WTC11 (cell line): ENCODE measurements at regions not wholly inside any gene's neighbourhood (a gene's known extent, or its start where the extent isn't known, plus 50 kb on each side); places are given as distances from the start of the nearest gene placed in this dataset.
"Not testable (repeated sequence)": the region's sequence is repeated elsewhere in the genome, so short reads cannot be mapped to it uniquely, and the experiment has no call there.

ENCODE experiments used
- ATAC-seq: fragments of 200-7000 bp; cut with Tn5 transposase; 2 replicates; pipeline ENCODE4 v1.10.0; 2021; ENCODE audit warnings: mild to moderate bottlenecking, moderate library complexity
- CTCF ChIA-PET: fragments of 300-600 bp; sonication (Branson Sonifier 250); formaldehyde crosslinking; loops from one replicate; lab custom pipeline; 2021; ENCODE audit warnings: antibody characterized with exemption; lab: Charles Lee
- POLR2A ChIA-PET: fragments of 350-600 bp; sonication (Branson Sonifier 250); formaldehyde crosslinking; loops from one replicate; lab custom pipeline; 2021; ENCODE audit warnings: antibody characterized with exemption; lab: Charles Lee
- DNase-seq: peaks from one replicate; pipeline ENCODE4 v3.0.0; 2021; ENCODE audit warnings: low spot score
- H3K27ac Mint-ChIP-seq: 2 replicates; pipeline ENCODE4 v1.8.0; 2021; ENCODE audit warnings: mixed read lengths
- H3K27me3 Mint-ChIP-seq: 2 replicates; pipeline ENCODE4 v1.8.0; 2021; ENCODE audit warnings: low read depth, mild to moderate bottlenecking, moderate library complexity, mixed read lengths
- H3K36me3 Mint-ChIP-seq: 2 replicates; pipeline ENCODE4 v1.8.0; 2021; ENCODE audit warnings: mixed read lengths
- H3K4me1 Mint-ChIP-seq: 2 replicates; pipeline ENCODE4 v1.8.0; 2022; ENCODE audit warnings: mixed read lengths
- H3K4me3 Mint-ChIP-seq: 2 replicates; pipeline ENCODE4 v1.8.0; 2021; ENCODE audit warnings: mild to moderate bottlenecking, moderate library complexity, mixed read lengths
- H3K9me3 Mint-ChIP-seq: 2 replicates; pipeline ENCODE4 v1.8.0; 2021; ENCODE audit warnings: mixed read lengths
- ARID4B ChIP-seq: sonication (generic); formaldehyde crosslinking; IDR thresholded peaks from 2 replicates; pipeline ENCODE4 v1.8.0; 2023; ENCODE audit warnings: missing genetic modification reagents, mild to moderate bottlenecking, borderline replicate concordance
- E2F4 ChIP-seq: sonication (generic); formaldehyde crosslinking; IDR thresholded peaks from 2 replicates; pipeline ENCODE4 v1.8.1; 2022; ENCODE audit warnings: low read depth, mild to moderate bottlenecking, moderate library complexity, missing genetic modification reagents, borderline replicate concordance
- FOXP4 ChIP-seq: sonication (generic); formaldehyde crosslinking; IDR thresholded peaks from 2 replicates; pipeline ENCODE4 v1.8.0; 2022; ENCODE audit warnings: mild to moderate bottlenecking, missing genetic modification reagents
- IRF1 ChIP-seq: sonication (generic); formaldehyde crosslinking; IDR thresholded peaks from 2 replicates; pipeline ENCODE4 v1.8.0; 2023; ENCODE audit warnings: missing genetic modification reagents
- IRF2 ChIP-seq: sonication (generic); formaldehyde crosslinking; IDR thresholded peaks from 2 replicates; pipeline ENCODE4 v1.8.0; 2022; ENCODE audit warnings: low read depth, missing genetic modification reagents, borderline replicate concordance
- JAZF1 ChIP-seq: fragments of 250-450 bp; sonication (Bioruptor Pico); IDR thresholded peaks from 2 replicates; pipeline ENCODE4 v1.9.0; 2021; ENCODE audit warnings: moderate library complexity, mild to moderate bottlenecking, inconsistent platforms
- JUN ChIP-seq: sonication (generic); formaldehyde crosslinking; IDR thresholded peaks from 2 replicates; pipeline ENCODE4 v1.8.0; 2023; ENCODE audit warnings: mild to moderate bottlenecking, missing genetic modification reagents
- KAT7 ChIP-seq: sonication (generic); formaldehyde crosslinking; IDR thresholded peaks from 2 replicates; pipeline ENCODE4 v1.8.1; 2023; ENCODE audit warnings: missing genetic modification reagents, mild to moderate bottlenecking, borderline replicate concordance
- MXD4 ChIP-seq: fragments of 250-450 bp; sonication (Bioruptor Pico); IDR thresholded peaks from 2 replicates; pipeline ENCODE4 v1.8.0; 2021; ENCODE audit warnings: mild to moderate bottlenecking, moderate library complexity, borderline replicate concordance
- PRRX2 ChIP-seq: fragments of 250-450 bp; sonication (Bioruptor Pico); IDR thresholded peaks from 2 replicates; pipeline ENCODE4 v1.8.0; 2021; ENCODE audit warnings: mild to moderate bottlenecking
- RELA ChIP-seq: sonication (generic); formaldehyde crosslinking; IDR thresholded peaks from 2 replicates; pipeline ENCODE4 v1.8.1; 2022; ENCODE audit warnings: missing genetic modification reagents, mild to moderate bottlenecking, borderline replicate concordance
- SMAD3 ChIP-seq: sonication (generic); formaldehyde crosslinking; IDR thresholded peaks from 2 replicates; pipeline ENCODE4 v1.8.0; 2022; ENCODE audit warnings: missing genetic modification reagents, mild to moderate bottlenecking, borderline replicate concordance
- TEAD1 ChIP-seq: sonication (generic); formaldehyde crosslinking; IDR thresholded peaks from 2 replicates; pipeline ENCODE4 v1.8.0; 2022; ENCODE audit warnings: mild to moderate bottlenecking, missing genetic modification reagents
- ZNF396 ChIP-seq: fragments of 250-450 bp; sonication (Bioruptor Pico); IDR thresholded peaks from 2 replicates; pipeline ENCODE4 v1.8.0; 2021; ENCODE audit warnings: mild to moderate bottlenecking, moderate library complexity, borderline replicate concordance
- ZNF671 ChIP-seq: fragments of 250-450 bp; sonication (Bioruptor Pico); IDR thresholded peaks from 2 replicates; pipeline ENCODE4 v1.8.0; 2021; ENCODE audit warnings: mild to moderate bottlenecking
- TF ChIP-seq, protein P1 (sequence below): sonication (generic); formaldehyde crosslinking; IDR thresholded peaks from 2 replicates; pipeline ENCODE4 v1.8.1; 2023; ENCODE audit warnings: mild to moderate bottlenecking, moderate library complexity, missing genetic modification reagents

DNA sequence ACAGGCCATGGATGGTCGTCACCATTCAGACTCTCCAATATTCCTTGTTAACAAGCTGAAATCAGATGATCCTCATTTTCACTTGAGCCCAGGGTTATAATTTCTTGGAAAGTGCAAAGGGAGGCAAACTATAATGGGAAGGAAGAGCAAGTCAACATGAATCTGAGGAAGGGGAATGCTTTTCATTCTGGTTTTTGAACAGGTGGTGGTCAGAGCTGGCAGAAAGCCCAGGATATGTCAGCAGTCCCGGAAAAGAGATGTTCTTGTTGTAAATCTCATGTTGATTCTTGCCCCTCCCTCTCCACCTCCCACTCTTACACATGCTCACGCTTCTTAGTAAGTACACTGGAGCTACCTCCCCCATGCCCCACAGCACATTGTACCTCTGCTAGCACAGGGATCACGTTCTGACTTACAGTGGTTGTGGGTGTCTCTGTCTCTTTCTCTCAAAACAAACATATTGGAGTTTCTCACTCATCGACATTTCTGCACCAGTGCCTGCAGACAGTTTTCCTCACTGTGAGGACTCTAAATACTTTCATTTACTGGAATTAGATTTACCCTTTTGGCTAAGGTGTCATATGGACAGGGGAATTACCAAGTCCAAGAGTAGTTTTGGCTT lies 77.6 kb downstream of the XCL2 start (continued):
- no peak for TF ChIP-seq IRF2
- TF ChIP-seq KAT7 (CRISPR knock-in tag) = no peak
- no peak for TF ChIP-seq TEAD1 (CRISPR knock-in tag)
- TF ChIP-seq ARID4B = no peak

GRCh38 chr1:168461108-168461507 lies 82.7 kb downstream of the XCL2 start:
- ATAC-seq, CTCF ChIA-PET, H3K27ac Mint-ChIP-seq, H3K4me3 Mint-ChIP-seq, DNase-seq, H3K27me3 Mint-ChIP-seq, POLR2A ChIA-PET: not testable (repeated sequence)
- Mint-ChIP-seq H3K9me3 (peaks cover 47% of the 10 kb centered on the region), H3K36me3 (peaks cover 12% of the 10 kb centered on the region), H3K4me1 (peaks cover 14% of the 10 kb centered on the region)

DNA sequence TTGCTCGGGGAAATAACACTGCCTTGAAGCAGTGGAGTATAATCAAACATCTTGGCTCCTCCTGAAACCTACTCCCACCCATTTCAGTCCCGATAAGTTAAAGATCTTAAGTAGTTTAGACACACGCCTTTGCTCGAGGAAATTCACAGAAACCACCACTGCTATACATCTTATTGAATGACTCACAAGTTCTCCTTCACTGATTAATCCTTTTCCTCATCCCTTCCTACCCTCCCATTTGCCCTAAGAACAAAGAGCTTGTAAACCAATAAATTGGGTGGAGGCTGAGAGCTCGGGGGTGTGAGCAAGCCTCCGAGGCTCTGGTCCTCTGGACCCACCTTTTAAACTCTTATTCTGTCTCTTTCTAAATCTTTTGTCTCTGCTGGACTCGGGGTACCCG lies 86.5 kb downstream of the XCL2 start:
- DNase-seq, ATAC-seq, H3K4me1 Mint-ChIP-seq, CTCF ChIA-PET, H3K27me3 Mint-ChIP-seq, H3K27ac Mint-ChIP-seq, H3K4me3 Mint-ChIP-seq, POLR2A ChIA-PET: not testable (repeated sequence)
- Mint-ChIP-seq H3K36me3 (peaks cover 24% of the 10 kb centered on the region), H3K9me3 (peaks cover 52% of the 10 kb centered on the region)

DNA sequence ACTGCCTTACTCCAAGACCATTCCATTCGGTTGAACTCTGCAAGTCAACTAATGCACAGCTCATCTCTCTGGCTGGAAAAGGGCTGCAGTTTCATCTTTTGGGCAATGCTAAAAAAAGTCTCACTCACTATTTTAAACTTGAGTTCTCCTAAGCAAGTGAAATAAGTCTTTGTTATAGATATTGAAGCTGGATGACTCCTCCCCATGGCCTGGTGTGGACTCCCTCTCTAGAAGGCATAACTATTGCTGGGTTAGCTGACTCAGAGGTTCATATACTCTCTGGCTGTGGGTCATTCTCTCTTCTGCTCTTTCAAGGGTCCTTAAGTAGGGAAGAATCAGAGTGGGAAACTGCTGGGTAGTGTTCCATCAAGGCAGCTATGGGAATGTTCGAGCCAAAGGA lies 88.0 kb downstream of the XCL2 start:
- no peaks in the 10 kb centered on the region for H3K4me1 Mint-ChIP-seq
- ATAC-seq (no peak), DNase-seq (no peak)
- H3K27ac Mint-ChIP-seq = no peak overlapping the region
- H3K27me3 Mint-ChIP-seq = no peaks in the 10 kb centered on the region; the same call in 1 of the 2 replicates
- no peak overlapping the region for H3K4me3 Mint-ChIP-seq
- ChIA-PET CTCF (no interaction called here), POLR2A (no interaction called here)
- peaks cover 27% of the 10 kb centered on the region for H3K36me3 Mint-ChIP-seq
- H3K9me3 Mint-ChIP-seq = peaks cover 51% of the 10 kb centered on the region
- TF ChIP-seq PRRX2 (CRISPR knock-in tag) (no peak), IRF1 (no peak), ZNF671 (CRISPR knock-in tag) (no peak), JAZF1 (no peak), ZNF396 (CRISPR knock-in tag) (no peak), RELA (CRISPR knock-in tag) (no peak), MXD4 (CRISPR knock-in tag) (no peak), FOXP4 (CRISPR knock-in tag) (no peak), JUN (CRISPR knock-in tag) (no peak), SMAD3 (CRISPR knock-in tag) (no peak), KAT7 (CRISPR knock-in tag) (no peak), E2F4 (CRISPR knock-in tag) (no peak)
- TF ChIP-seq, protein P1, sequence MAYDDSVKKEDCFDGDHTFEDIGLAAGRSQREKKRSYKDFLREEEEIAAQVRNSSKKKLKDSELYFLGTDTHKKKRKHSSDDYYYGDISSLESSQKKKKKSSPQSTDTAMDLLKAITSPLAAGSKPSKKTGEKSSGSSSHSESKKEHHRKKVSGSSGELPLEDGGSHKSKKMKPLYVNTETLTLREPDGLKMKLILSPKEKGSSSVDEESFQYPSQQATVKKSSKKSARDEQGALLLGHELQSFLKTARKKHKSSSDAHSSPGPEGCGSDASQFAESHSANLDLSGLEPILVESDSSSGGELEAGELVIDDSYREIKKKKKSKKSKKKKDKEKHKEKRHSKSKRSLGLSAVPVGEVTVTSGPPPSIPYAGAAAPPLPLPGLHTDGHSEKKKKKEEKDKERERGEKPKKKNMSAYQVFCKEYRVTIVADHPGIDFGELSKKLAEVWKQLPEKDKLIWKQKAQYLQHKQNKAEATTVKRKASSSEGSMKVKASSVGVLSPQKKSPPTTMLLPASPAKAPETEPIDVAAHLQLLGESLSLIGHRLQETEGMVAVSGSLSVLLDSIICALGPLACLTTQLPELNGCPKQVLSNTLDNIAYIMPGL (CRISPR knock-in tag) = no peak
